VCaP (cell line): ENCODE measurements at regions not wholly inside any gene's neighbourhood (a gene's known extent, or its start where the extent isn't known, plus 50 kb on each side); places are given as distances from the start of the nearest gene placed in this dataset.

ENCODE experiments used
- H3K27ac ChIP-seq: fragments of 450-650 bp; 2 replicates; pipeline ENCODE4 v1.5.1; 2017
- CTCF ChIP-seq: fragments of 450-650 bp; conservative IDR thresholded peaks from 2 replicates; pipeline ENCODE4 v1.5.1; 2017; ENCODE audit warnings: mild to moderate bottlenecking, moderate library complexity

- no peak for TF ChIP-seq CTCF
- no peak overlapping the region for H3K27ac ChIP-seq
These were observed 49.7 kb upstream of the NOTCH1 start for GRCh38 chr9:136595245-136596153.
